SK-N-SH (cell line): ENCODE measurements at regions not wholly inside any gene's neighbourhood (a gene's known extent, or its start where the extent isn't known, plus 50 kb on each side); places are given as distances from the start of the nearest gene placed in this dataset.

Experiments
- CTCF ChIA-PET: fragments of 300-600, 350-600 bp; formaldehyde crosslinking; extraction: SDS; loops from one replicate; lab custom pipeline; 2021; lab: Yijun Ruan, JAX
- POLR2A ChIA-PET: fragments of 350-600 bp; sonication (Branson Sonifier 250); formaldehyde crosslinking; extraction: SDS; loops from one replicate; lab custom pipeline; 2020; ENCODE audit warnings: antibody characterized with exemption, inconsistent platforms; lab: Yijun Ruan, JAX
- DNase-seq: peaks from one replicate; pipeline ENCODE4 v3.0.0; 2012
- H2AFZ ChIP-seq: fragments of 200-600 bp; sonication (generic); 2 replicates; pipeline ENCODE4 v1.8.1; 2016; ENCODE audit warnings: antibody characterized with exemption, mild to moderate bottlenecking, low read depth
- H3F3A ChIP-seq: fragments of 200-600 bp; sonication (generic); replicated peaks from 2 replicates; pipeline ENCODE3; 2016; ENCODE audit warnings: antibody characterized with exemption, mild to moderate bottlenecking; ENCODE audit not compliant: insufficient read depth
- H3K27ac ChIP-seq, 2 experiments: fragments of 200-500 bp in 1 of 2; fragments of 200-600 bp in 1 of 2; sonication (Bioruptor generic) in 1 of 2; sonication (generic), shearing (Covaris generic) in 1 of 2; 2 replicates each; pipeline versions ENCODE4 v1.5.1 to v1.6.1; 2014 to 2016; ENCODE audit warnings: low read depth in 2 of 2, inconsistent platforms in 1 of 2, low read length in 1 of 2, mild to moderate bottlenecking in 1 of 2, mixed read lengths in 1 of 2
- H3K27me3 ChIP-seq: fragments of 200-600 bp; sonication (generic), shearing (Covaris generic); 2 replicates; pipeline ENCODE4 v1.6.1; 2016; ENCODE audit warnings: mixed run types; ENCODE audit not compliant: insufficient read depth
- H3K36me3 ChIP-seq, 2 experiments: fragments of 200-500 bp in 1 of 2; fragments of 200-600 bp in 1 of 2; sonication (Bioruptor generic) in 1 of 2; sonication (generic) in 1 of 2; replicated peaks in 1 of 2; 2 replicates each; pipeline versions ENCODE3 to v1.5.1; 2014 to 2016; ENCODE audit warnings: low read length in 1 of 2, mild to moderate bottlenecking in 1 of 2; ENCODE audit not compliant: insufficient read depth in 2 of 2, control insufficient read depth in 1 of 2
- H3K4me1 ChIP-seq, 2 experiments: fragments of 200-500 bp in 1 of 2; fragments of 200-600 bp in 1 of 2; sonication (Bioruptor generic) in 1 of 2; sonication (generic), shearing (Covaris generic) in 1 of 2; 2 replicates each; pipeline versions ENCODE4 v1.5.1 to v1.6.1; 2014 to 2016; ENCODE audit warnings: low read depth in 1 of 2, low read length in 1 of 2, mixed run types in 1 of 2; ENCODE audit not compliant: insufficient read depth in 2 of 2, control insufficient read depth in 1 of 2
- H3K4me2 ChIP-seq: fragments of 200-600 bp; sonication (generic), shearing (Covaris generic); 2 replicates; pipeline ENCODE4 v1.6.1; 2017; ENCODE audit warnings: mixed run types
- H3K4me3 ChIP-seq, 2 experiments: fragments of 200-500 bp in 1 of 2; fragments of 200-600 bp in 1 of 2; sonication (Bioruptor generic) in 1 of 2; sonication (generic), shearing (Covaris generic) in 1 of 2; 2 replicates each; pipeline versions ENCODE4 v1.5.1 to v1.8.1; 2014 to 2016; ENCODE audit warnings: low read depth in 2 of 2, inconsistent platforms in 1 of 2, low read length in 1 of 2, mild to moderate bottlenecking in 1 of 2, mixed read lengths in 1 of 2, moderate library complexity in 1 of 2
- H3K79me2 ChIP-seq: fragments of 200-600 bp; sonication (generic); 2 replicates; pipeline ENCODE4 v1.8.1; 2017; ENCODE audit warnings: mild to moderate bottlenecking; ENCODE audit not compliant: insufficient read depth
- H3K9ac ChIP-seq: fragments of 200-600 bp; sonication (generic); 2 replicates; pipeline ENCODE4 v1.6.1; 2017; ENCODE audit warnings: mixed run types
- H3K9me2 ChIP-seq: fragments of 200-600 bp; sonication (generic); 2 replicates; pipeline ENCODE4 v1.6.1; 2017; ENCODE audit warnings: mixed run types
- H3K9me3 ChIP-seq: fragments of 200-600 bp; sonication (generic); 2 replicates; pipeline ENCODE4 v1.6.1; 2017; ENCODE audit warnings: mixed run types, mild to moderate bottlenecking, moderate library complexity
- H4K20me1 ChIP-seq: fragments of 200-600 bp; sonication (generic); 2 replicates; pipeline ENCODE4 v1.6.1; 2017; ENCODE audit warnings: mild to moderate bottlenecking, mixed run types; ENCODE audit not compliant: insufficient read depth
- CHD2 ChIP-seq: fragments of 150-350 bp; IDR thresholded peaks from 2 replicates; pipeline ENCODE4 v1.6.1; 2018; ENCODE audit warnings: low read length; ENCODE audit not compliant: partially characterized antibody
- CTCF ChIP-seq: fragments of 200-600 bp; sonication (generic); IDR thresholded peaks from 2 replicates; pipeline ENCODE4 v1.6.1; 2017; ENCODE audit warnings: antibody characterized with exemption, mild to moderate bottlenecking, moderate library complexity
- EP300 ChIP-seq, 2 experiments: IDR thresholded peaks; 2 replicates each; pipeline versions ENCODE4 v1.4.0 to v1.6.1; 2012; ENCODE audit warnings: borderline replicate concordance in 1 of 2, low read depth in 1 of 2, low read length in 1 of 2
- EZH2phosphoT487 ChIP-seq: fragments of 200-600 bp; sonication (generic); IDR thresholded peaks from 2 replicates; pipeline ENCODE4 v1.6.1; 2017; ENCODE audit warnings: low read depth, mixed run types, mild to moderate bottlenecking, antibody characterized with exemption, moderate library complexity, borderline replicate concordance
- FOXM1 ChIP-seq: IDR thresholded peaks from 2 replicates; pipeline ENCODE4 v1.4.0; 2012; ENCODE audit warnings: low read depth, mild to moderate bottlenecking
- GABPA ChIP-seq: IDR thresholded peaks from 2 replicates; pipeline ENCODE4 v1.4.0; 2012; ENCODE audit warnings: low read depth, mild to moderate bottlenecking
- IRF3 ChIP-seq: fragments of 150-350 bp; IDR thresholded peaks from 2 replicates; pipeline ENCODE4 v1.6.1; 2016; ENCODE audit warnings: mild to moderate bottlenecking, low read depth, low read length
- JUND ChIP-seq: IDR thresholded peaks from 2 replicates; pipeline ENCODE4 v1.4.0; 2012
- MAX ChIP-seq: IDR thresholded peaks from 2 replicates; pipeline ENCODE4 v1.4.0; 2012; ENCODE audit warnings: low read depth
- MXI1 ChIP-seq: IDR thresholded peaks from 2 replicates; pipeline ENCODE4 v1.6.1; 2012; ENCODE audit warnings: mild to moderate bottlenecking, low read depth, low read length, improper control_type of control experiment
- RAD21 ChIP-seq: IDR thresholded peaks from 2 replicates; pipeline ENCODE4 v1.6.1; 2012; ENCODE audit warnings: mild to moderate bottlenecking, low read length
- TAF1 ChIP-seq: IDR thresholded peaks from 2 replicates; pipeline ENCODE4 v1.6.1; 2012; ENCODE audit warnings: low read depth, mild to moderate bottlenecking, low read length, moderate library complexity, borderline replicate concordance
- TCF12 ChIP-seq: IDR thresholded peaks from 2 replicates; pipeline ENCODE4 v1.4.0; 2012
- TEAD4 ChIP-seq: IDR thresholded peaks from 2 replicates; pipeline ENCODE4 v1.4.0; 2012; ENCODE audit warnings: mild to moderate bottlenecking, borderline replicate concordance; ENCODE audit not compliant: insufficient read depth
- USF1 ChIP-seq: IDR thresholded peaks from 2 replicates; pipeline ENCODE4 v1.4.0; 2012; ENCODE audit warnings: low read depth, borderline replicate concordance
- USF2 ChIP-seq: fragments of 150-350 bp; IDR thresholded peaks from 2 replicates; pipeline ENCODE4 v1.6.1; 2017; ENCODE audit warnings: antibody characterized with exemption, low read length, low read depth, borderline replicate concordance
- ZBTB33 ChIP-seq: IDR thresholded peaks from 2 replicates; pipeline ENCODE4 v1.4.0; 2012; ENCODE audit warnings: low read depth, borderline replicate concordance
- WGBS: methylation state at CpG from one replicate; pipeline ENCODE4 v1.1.6; 2017; ENCODE audit warnings: low lambda C conversion rate; 5-methylcytosine and 5-hydroxymethylcytosine counted together

- TF ChIP-seq CTCF: no peak
- TF ChIP-seq EZH2phosphoT487: no peak
These were observed 241.8 kb upstream of the PRSS58 start (continued) for GRCh38 chr7:142499635-142500034.

- Histone ChIP-seq H3K9me3 (no peaks in the 10 kb centered on the region), H3K4me3 (no peak overlapping the region), H3K9ac (no peak overlapping the region), H3K79me2 (no peaks in the 10 kb centered on the region), H4K20me1 (no peaks in the 10 kb centered on the region), H3K4me2 (no peak overlapping the region), H3K4me1 (peaks cover 0 to 3% of the 10 kb centered on the region in 2 experiments; a peak in 1 of 4 replicates), H3K9me2 (no peaks in the 10 kb centered on the region), H3K36me3 (no peaks in the 10 kb centered on the region), H3K27ac (no peak overlapping the region), H2AFZ (no peak overlapping the region), H3K27me3 (peaks cover 35% of the 10 kb centered on the region; the same call in 1 of the 2 replicates), H3F3A (no peaks in the 10 kb centered on the region)
- ChIA-PET CTCF (interaction anchor here (0.6 to 10.5 kb wide), 18 partner anchors 9 to 722 kb away, joined by 3 to 174 read pairs (median 14); no protein-coding TSS in a partner anchor), POLR2A (no interaction called here)
- 44% methylated on average over 1 of the region's 1 CpG for WGBS
- no peak for DNase-seq
- TF ChIP-seq GABPA: no peak
- TF ChIP-seq TCF12: no peak
- no peak for TF ChIP-seq EP300 (IDR thresholded peaks at IDR 0.05; ENCODE audit: borderline replicate concordance in 1 of 2, low read depth in 1 of 2, low read length in 1 of 2)
- TF ChIP-seq RAD21: no peak
- no peak for TF ChIP-seq JUND
- no peak for TF ChIP-seq MAX
- TF ChIP-seq IRF3: no peak
- no peak for TF ChIP-seq CHD2
- TF ChIP-seq USF2: no peak
- no peak for TF ChIP-seq ZBTB33
- TF ChIP-seq USF1: no peak
- no peak for TF ChIP-seq TAF1
- no peak for TF ChIP-seq FOXM1
- no peak for TF ChIP-seq TEAD4
- TF ChIP-seq MXI1: no peak
These were observed 240.5 kb upstream of the PRSS58 start for GRCh38 chr7:142498364-142498763.
